ENCODE measurements at regions not wholly inside any gene's neighbourhood (a gene's known extent, or its start where the extent isn't known, plus 50 kb on each side); places are given as distances from the start of the nearest gene placed in this dataset.

GRCh38 chr11:11072067-11072466, 214.2 kb upstream of the ZBED5 start:
- TF ChIP-seq CTCF (IDR thresholded peaks at IDR 0.05) (no peak), EZH2phosphoT487 (IDR thresholded peaks at IDR 0.05) (no peak), EZH2 (IDR thresholded peaks at IDR 0.05) (no peak)
